T-cell (primary cell): ENCODE measurements at regions not wholly inside any gene's neighbourhood (a gene's known extent, or its start where the extent isn't known, plus 50 kb on each side); places are given as distances from the start of the nearest gene placed in this dataset.

Source experiments
- ATAC-seq, 4 experiments: fragments of 200-7000 bp in 3 of 4; fragments of 150-1000 bp in 1 of 4; cut with Tn5 transposase; replicated peaks in 1 of 4; 1 replicate in 3 of 4; 2 replicates in 1 of 4; pipeline ENCODE4 v1.10.0; 2021; ENCODE audit warnings: moderate library complexity in 3 of 4, mild to moderate bottlenecking in 2 of 4, moderate number of reproducible peaks in 1 of 4
- CTCF ChIA-PET, 2 donors: fragments of 300-600 bp; sonication (Branson Sonifier 250); formaldehyde crosslinking; loops; one replicate each; lab custom pipeline; 2022; ENCODE audit warnings: antibody characterized with exemption in 2 of 2; lab: Charles Lee
- POLR2A ChIA-PET, 2 donors: fragments of 300-600 bp; sonication (Branson Sonifier 250); formaldehyde crosslinking; loops; one replicate each; lab custom pipeline; 2022; ENCODE audit warnings: antibody characterized with exemption in 2 of 2; lab: Charles Lee
- DNase-seq, 35 experiments: peaks; one replicate each; pipeline versions ENCODE4 v3.0.0 to v3.0.0-alpha.2; 2013 to 2023
- H3K27ac ChIP-seq: one replicate; pipeline ENCODE4 v1.5.1; 2013; ENCODE audit warnings: low read length
- H3K27me3 ChIP-seq, 2 experiments: replicated peaks in 1 of 2; 1 replicate in 1 of 2; 2 replicates in 1 of 2; pipeline versions ENCODE4 v1.6.1 to v1.7.0; 2013; ENCODE audit warnings: low read length in 1 of 2, mixed read lengths in 1 of 2; ENCODE audit not compliant: control insufficient read depth in 2 of 2, insufficient read depth in 2 of 2; ENCODE audit errors: extremely low read depth in 1 of 2
- H3K36me3 ChIP-seq, 2 donors: 1 replicate in 1 of 2; 2 replicates in 1 of 2; pipeline versions ENCODE4 v1.6.1 to v1.7.0; 2013; ENCODE audit warnings: low read length in 1 of 2; ENCODE audit not compliant: control insufficient read depth in 2 of 2, insufficient read depth in 1 of 2; ENCODE audit errors: extremely low read depth in 1 of 2
- H3K4me1 ChIP-seq, 2 experiments: 1 replicate in 1 of 2; 2 replicates in 1 of 2; pipeline versions ENCODE4 v1.6.1 to v1.7.0; 2013; ENCODE audit warnings: low read length in 2 of 2, mixed read lengths in 1 of 2; ENCODE audit not compliant: insufficient read depth in 2 of 2, control insufficient read depth in 1 of 2; ENCODE audit errors: extremely low read depth in 1 of 2
- H3K4me3 ChIP-seq, 2 donors: 1 replicate in 1 of 2; 2 replicates in 1 of 2; pipeline versions ENCODE4 v1.5.1 to v1.7.0; 2013; ENCODE audit warnings: mild to moderate bottlenecking in 2 of 2, low read length in 1 of 2, moderate library complexity in 1 of 2; ENCODE audit not compliant: control insufficient read depth in 1 of 2; ENCODE audit errors: extremely low read depth in 1 of 2
- H3K9me3 ChIP-seq: 2 replicates; pipeline ENCODE4 v1.7.0; 2013
- H3K27ac Mint-ChIP-seq, 2 donors: one replicate each; pipeline ENCODE4 v1.8.0; 2020 to 2021; ENCODE audit warnings: mild to moderate bottlenecking in 2 of 2, mixed read lengths in 2 of 2
- H3K27me3 Mint-ChIP-seq, 2 donors: one replicate each; pipeline ENCODE4 v1.8.0; 2021 to 2022; ENCODE audit warnings: mixed read lengths in 2 of 2
- H3K36me3 Mint-ChIP-seq: one replicate; pipeline ENCODE4 v1.8.0; 2021; ENCODE audit warnings: mixed read lengths
- H3K4me1 Mint-ChIP-seq, 3 donors: one replicate each; pipeline ENCODE4 v1.8.0; 2020 to 2022; ENCODE audit warnings: mixed read lengths in 3 of 3, mild to moderate bottlenecking in 1 of 3
- H3K4me3 Mint-ChIP-seq, 3 donors: one replicate each; pipeline ENCODE4 v1.8.0; 2020 to 2022; ENCODE audit warnings: mild to moderate bottlenecking in 3 of 3, mixed read lengths in 3 of 3, moderate library complexity in 3 of 3
- H3K9me3 Mint-ChIP-seq, 3 donors: one replicate each; pipeline ENCODE4 v1.8.0; 2020 to 2022; ENCODE audit warnings: mixed read lengths in 3 of 3
- WGBS: methylation state at CpG from one replicate; pipeline ENCODE4 v1.1.5; 2013; ENCODE audit warnings: missing lambda C conversion rate; ENCODE audit not compliant: insufficient coverage; 5-methylcytosine and 5-hydroxymethylcytosine counted together

- peaks cover 0 to 19% of the 10 kb centered on the region in 2 experiments for H3K27me3 ChIP-seq
- H3K4me1 Mint-ChIP-seq = no peaks in the 10 kb centered on the region
- ChIA-PET CTCF (no interaction called here), POLR2A (no interaction called here)
- H3K27ac ChIP-seq = no peak overlapping the region
- H3K4me3 Mint-ChIP-seq = no peak overlapping the region
- H3K9me3 ChIP-seq = no peaks in the 10 kb centered on the region
- H3K27ac Mint-ChIP-seq = no peak overlapping the region
- H3K4me1 ChIP-seq = no peaks in the 10 kb centered on the region
- no peak for ATAC-seq
- H3K36me3 Mint-ChIP-seq = no peaks in the 10 kb centered on the region
- 79% methylated on average over 28 of the region's 34 CpGs for WGBS
- no peaks in the 10 kb centered on the region for H3K27me3 Mint-ChIP-seq
- peaks cover 0 to 42% (median 13%) of the 10 kb centered on the region in 3 donors for H3K9me3 Mint-ChIP-seq
- peak in 2 of 35 experiments; percentile 9 to 18 for DNase-seq
- no peak overlapping the region for H3K4me3 ChIP-seq
- no peaks in the 10 kb centered on the region for H3K36me3 ChIP-seq
Observed at GRCh38 chr12:34292736-34293625, 270.7 kb downstream of the ALG10 start.

- no peak for ATAC-seq
- no peaks in the 10 kb centered on the region for H3K36me3 ChIP-seq
- no peak overlapping the region for H3K27ac ChIP-seq
- CTCF ChIA-PET = interaction anchor here in 1 of 2 donors (0.7 kb wide), 1 partner anchor 39 kb away, joined by 3 read pairs; no protein-coding TSS in a partner anchor
- Mint-ChIP-seq H3K4me3 (no peak overlapping the region), H3K9me3 (peaks cover 4 to 41% (median 16%) of the 10 kb centered on the region in 3 donors), H3K27ac (no peak overlapping the region), H3K27me3 (no peaks in the 10 kb centered on the region), H3K36me3 (no peaks in the 10 kb centered on the region), H3K4me1 (no peaks in the 10 kb centered on the region)
- H3K27me3 ChIP-seq = peaks cover 0 to 19% of the 10 kb centered on the region in 2 experiments
- POLR2A ChIA-PET = no interaction called here
- WGBS = 76% methylated on average over 12 of the region's 13 CpGs
- H3K9me3 ChIP-seq = no peaks in the 10 kb centered on the region
- no peaks in the 10 kb centered on the region for H3K4me1 ChIP-seq
- no peak for DNase-seq
- H3K4me3 ChIP-seq = no peak overlapping the region
Observed at GRCh38 chr12:34294137-34294536, 271.8 kb downstream of the ALG10 start.

- ATAC-seq (no peak), DNase-seq (peak in 1 of 35 experiments; percentile 1)
- H3K36me3 Mint-ChIP-seq = no peaks in the 10 kb centered on the region
- peak overlapping the region in 1 of 3 donors; percentile 13 for H3K4me3 Mint-ChIP-seq
- no peaks in the 10 kb centered on the region for H3K27me3 Mint-ChIP-seq
- peaks cover 4 to 48% (median 16%) of the 10 kb centered on the region in 3 donors for H3K9me3 Mint-ChIP-seq
- Histone ChIP-seq H3K4me3 (no peak overlapping the region), H3K9me3 (no peaks in the 10 kb centered on the region), H3K36me3 (no peaks in the 10 kb centered on the region), H3K4me1 (no peaks in the 10 kb centered on the region), H3K27ac (no peak overlapping the region), H3K27me3 (peaks cover 0 to 19% of the 10 kb centered on the region in 2 experiments)
- POLR2A ChIA-PET = no interaction called here
- WGBS = 77% methylated on average over 21 of the region's 23 CpGs
- H3K27ac Mint-ChIP-seq = no peak overlapping the region
- CTCF ChIA-PET = no interaction called here
- H3K4me1 Mint-ChIP-seq = no peaks in the 10 kb centered on the region
Observed at GRCh38 chr12:34294671-34295365, 272.5 kb downstream of the ALG10 start.

GRCh38 chr12:34295366-34296142 is 273.3 kb downstream of the ALG10 start:
- POLR2A ChIA-PET = no interaction called here
- ATAC-seq = no peak
- WGBS = 82% methylated on average over 27 of the region's 31 CpGs
- Mint-ChIP-seq H3K27ac (no peak overlapping the region), H3K4me3 (peak overlapping the region in 1 of 3 donors; percentile 13), H3K27me3 (no peaks in the 10 kb centered on the region), H3K4me1 (no peaks in the 10 kb centered on the region), H3K36me3 (no peaks in the 10 kb centered on the region), H3K9me3 (peaks cover 8 to 47% (median 17%) of the 10 kb centered on the region in 3 donors)
- no peak overlapping the region for H3K4me3 ChIP-seq
- CTCF ChIA-PET = no interaction called here
- H3K27me3 ChIP-seq = peaks cover 0 to 19% of the 10 kb centered on the region in 2 experiments
- no peaks in the 10 kb centered on the region for H3K4me1 ChIP-seq
- DNase-seq = peak in 1 of 35 experiments; percentile 17
- H3K36me3 ChIP-seq = no peaks in the 10 kb centered on the region
- no peaks in the 10 kb centered on the region for H3K9me3 ChIP-seq
- H3K27ac ChIP-seq = no peak overlapping the region

GRCh38 chr12:34296143-34297041 is 274.1 kb downstream of the ALG10 start:
- H3K27me3 ChIP-seq = peaks cover 0 to 19% of the 10 kb centered on the region in 2 experiments
- Mint-ChIP-seq H3K9me3 (peaks cover 9 to 52% (median 22%) of the 10 kb centered on the region in 3 donors), H3K4me1 (no peaks in the 10 kb centered on the region), H3K36me3 (no peaks in the 10 kb centered on the region), H3K27ac (no peak overlapping the region), H3K4me3 (no peak overlapping the region), H3K27me3 (no peaks in the 10 kb centered on the region)
- CTCF ChIA-PET = no interaction called here
- no peaks in the 10 kb centered on the region for H3K36me3 ChIP-seq
- no peaks in the 10 kb centered on the region for H3K9me3 ChIP-seq
- ATAC-seq = no peak
- WGBS = 81% methylated on average over 28 of the region's 30 CpGs
- no peak overlapping the region for H3K27ac ChIP-seq
- POLR2A ChIA-PET = no interaction called here
- DNase-seq = peak in 1 of 35 experiments; percentile 2
- H3K4me1 ChIP-seq = no peaks in the 10 kb centered on the region
- no peak overlapping the region for H3K4me3 ChIP-seq
